ENCODE measurements at regions not wholly inside any gene's neighbourhood (a gene's known extent, or its start where the extent isn't known, plus 50 kb on each side); places are given as distances from the start of the nearest gene placed in this dataset.

DNA sequence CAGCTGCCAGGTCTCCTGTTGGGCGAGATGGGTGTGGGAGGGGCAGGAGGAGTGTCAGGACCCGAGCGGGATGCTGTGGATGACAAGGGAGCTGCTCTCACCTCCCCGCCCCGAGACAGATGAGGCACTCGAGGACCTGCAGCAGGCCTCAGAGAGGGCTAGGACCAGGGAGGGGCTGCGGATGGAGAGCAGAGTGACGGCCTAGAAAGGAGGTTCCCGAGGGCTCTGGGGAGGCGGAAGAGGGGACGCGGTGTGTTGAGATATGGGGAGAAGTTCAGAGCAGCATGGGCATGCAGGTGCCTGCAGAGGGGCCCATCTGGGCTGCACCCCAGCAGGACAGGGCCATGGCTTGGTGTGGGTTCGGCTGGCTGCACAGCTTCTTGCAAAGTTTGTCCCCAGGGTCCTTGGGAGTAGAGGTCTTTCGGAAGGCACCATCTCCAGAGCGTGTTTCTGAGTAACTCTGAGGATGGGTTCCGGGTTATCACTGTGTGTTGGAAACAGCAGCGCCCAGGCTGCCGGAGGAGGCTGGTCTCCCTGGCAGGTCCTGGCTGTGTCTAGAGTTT, 104.6 kb downstream of the PAX1 start:
- no peak for TF ChIP-seq CTCF (IDR thresholded peaks at IDR 0.05)
- TF ChIP-seq POLR2A (IDR thresholded peaks at IDR 0.05) = no peak

Data from testis (tissue), 2 donors.